Stimulated activated CD8-positive, alpha-beta memory T cell treated with anti-CD3 and anti-CD28 coated beads, Interleukin-15, amount 100 ng/mL, for 24 hours (primary cell): ENCODE measurements at regions not wholly inside any gene's neighbourhood (a gene's known extent, or its start where the extent isn't known, plus 50 kb on each side); places are given as distances from the start of the nearest gene placed in this dataset.

ENCODE experiments used
- DNase-seq: peaks from one replicate; pipeline ENCODE4 v3.0.0-alpha.2; 2020; ENCODE audit warnings: low read depth

DNA sequence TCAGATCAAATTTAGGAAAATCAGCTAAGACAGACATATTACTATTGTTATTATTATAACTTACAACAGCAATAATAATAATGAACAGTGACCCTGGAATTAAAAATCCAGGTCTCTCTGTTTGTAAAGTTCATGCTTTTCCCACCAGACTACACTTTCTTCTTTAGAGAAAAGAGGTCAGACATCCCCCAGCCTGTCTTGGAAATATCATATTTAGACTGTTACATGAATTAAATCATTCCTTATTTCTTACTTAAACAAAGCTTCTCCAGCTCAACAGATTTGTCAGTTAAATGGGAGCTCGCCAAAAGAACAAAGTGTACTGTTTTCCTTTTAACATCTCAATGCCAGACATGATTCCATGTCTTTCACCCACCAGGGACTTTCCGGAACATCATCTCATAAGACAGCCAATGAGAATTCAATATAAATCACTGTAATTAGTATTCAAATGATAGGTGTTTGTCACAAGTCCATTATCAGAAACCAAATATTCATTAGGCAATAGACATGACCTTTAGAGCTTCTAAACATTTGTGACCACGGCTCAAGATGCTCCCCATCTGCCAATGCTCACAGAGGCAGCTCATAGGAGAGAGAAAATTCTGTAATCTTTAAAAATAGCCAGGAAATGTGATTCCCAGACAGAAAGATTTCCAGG lies 351.9 kb downstream of the ENC1 start:
- DNase-seq = no peak

DNA sequence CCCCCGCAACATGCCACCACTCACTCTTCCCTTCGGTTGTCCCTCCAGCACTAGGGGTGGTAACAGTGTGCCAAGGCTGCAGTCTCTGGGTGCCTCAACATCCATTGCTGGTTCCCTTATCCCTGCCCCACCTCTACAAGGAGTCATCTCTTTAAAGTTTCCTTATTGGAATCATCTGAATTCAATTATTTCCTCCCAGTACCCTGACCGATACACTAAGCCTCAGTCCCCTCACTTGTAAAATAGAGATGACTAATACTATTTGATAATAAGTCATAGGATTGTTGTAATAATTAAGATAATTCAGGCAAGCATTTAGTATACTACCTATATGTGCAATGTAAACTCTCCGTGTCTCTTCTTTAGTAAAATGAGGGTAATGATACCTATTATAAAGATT lies 352.5 kb downstream of the ENC1 start:
- DNase-seq = no peak

DNA sequence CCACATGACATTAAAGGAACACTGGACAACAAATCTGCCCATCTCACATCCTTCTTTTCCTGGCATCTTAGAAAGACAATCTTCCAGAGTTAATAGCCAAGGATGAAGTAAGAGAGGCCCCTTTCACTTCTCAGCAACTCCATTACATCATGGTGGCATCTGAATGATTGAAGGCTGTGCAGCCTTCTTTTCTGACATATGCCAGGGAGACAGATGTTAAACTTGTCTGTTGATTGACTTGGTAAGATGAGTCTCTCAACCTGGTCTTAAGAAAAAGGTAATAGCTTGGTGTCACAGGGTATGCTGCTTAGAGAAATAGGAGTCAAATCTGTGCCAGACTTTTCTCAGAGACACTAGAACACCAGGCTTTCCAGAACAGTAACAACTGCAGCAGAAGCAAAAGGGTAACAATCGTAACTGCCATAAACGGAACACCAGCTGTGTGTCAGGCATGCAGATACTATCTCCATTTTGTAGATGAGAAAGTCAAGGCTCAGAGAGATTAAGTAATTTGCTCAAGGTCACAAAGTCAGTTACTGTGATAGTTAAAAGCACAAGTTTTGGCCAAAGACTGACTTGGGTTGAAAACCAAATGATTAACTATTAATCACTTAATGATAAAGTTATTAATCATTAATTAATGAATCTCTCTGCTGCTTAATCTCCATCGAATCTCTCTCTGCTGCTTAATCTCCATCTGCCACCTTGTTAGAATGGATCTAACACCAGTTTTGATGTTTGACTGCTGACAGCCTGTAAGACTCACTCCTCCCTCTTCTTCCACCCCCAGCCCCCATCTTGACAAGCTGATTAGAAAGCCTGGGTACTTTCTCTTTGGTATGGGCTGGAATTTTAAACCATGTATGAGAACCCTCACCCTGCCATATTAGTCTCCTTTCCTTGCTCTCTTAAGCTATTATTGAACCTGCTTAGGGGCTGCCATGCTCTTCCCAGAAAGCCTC lies 353.5 kb downstream of the ENC1 start:
- DNase-seq = no peak

DNA sequence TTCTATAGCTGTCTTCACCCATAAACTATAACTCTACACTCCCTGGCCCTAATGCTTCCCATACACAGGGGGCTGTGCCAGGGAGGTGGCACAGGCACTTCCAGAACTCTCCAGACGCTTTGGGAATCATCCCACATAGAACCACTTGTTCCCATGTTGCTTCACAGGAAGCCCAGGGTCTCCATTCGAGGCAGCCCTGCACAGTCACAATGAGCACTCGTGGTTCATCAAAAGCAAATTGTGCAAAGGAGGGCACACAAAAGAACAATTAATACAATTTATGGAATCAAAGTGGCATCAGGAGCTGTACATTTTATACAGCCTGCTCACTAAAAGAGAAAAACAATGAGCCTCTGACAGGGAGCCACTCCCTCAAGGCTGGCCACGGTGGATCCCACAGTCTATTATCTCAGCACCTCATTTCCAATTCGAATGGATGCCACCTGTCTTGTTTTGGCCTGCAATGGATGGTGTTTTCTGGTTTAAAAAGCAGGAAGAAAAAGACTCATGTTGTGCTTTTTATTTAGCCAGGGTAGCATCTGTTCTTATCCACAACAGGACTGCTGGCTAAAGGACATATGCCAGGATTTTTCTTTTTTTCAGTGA lies 354.8 kb downstream of the ENC1 start:
- DNase-seq = no peak

DNA sequence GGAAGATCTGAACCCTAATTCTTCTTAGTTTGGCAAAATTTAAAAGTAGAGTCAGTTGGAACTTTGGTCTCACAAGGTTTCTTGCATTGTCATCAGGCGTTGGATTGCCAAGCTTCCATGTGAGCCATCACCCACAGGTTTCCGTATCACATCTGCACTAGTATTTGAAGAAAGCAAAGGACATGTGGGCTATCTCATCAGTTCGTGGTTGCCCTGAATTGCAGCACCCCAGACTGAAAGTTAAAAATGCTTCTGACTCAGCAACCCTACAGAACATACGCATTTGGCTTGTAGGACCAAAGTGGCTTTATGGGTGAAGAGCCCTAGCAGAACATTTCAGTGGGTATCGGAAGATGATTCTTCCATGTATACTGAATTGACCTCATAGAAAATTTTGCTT lies 358.0 kb downstream of the ENC1 start:
- no peak for DNase-seq

DNA sequence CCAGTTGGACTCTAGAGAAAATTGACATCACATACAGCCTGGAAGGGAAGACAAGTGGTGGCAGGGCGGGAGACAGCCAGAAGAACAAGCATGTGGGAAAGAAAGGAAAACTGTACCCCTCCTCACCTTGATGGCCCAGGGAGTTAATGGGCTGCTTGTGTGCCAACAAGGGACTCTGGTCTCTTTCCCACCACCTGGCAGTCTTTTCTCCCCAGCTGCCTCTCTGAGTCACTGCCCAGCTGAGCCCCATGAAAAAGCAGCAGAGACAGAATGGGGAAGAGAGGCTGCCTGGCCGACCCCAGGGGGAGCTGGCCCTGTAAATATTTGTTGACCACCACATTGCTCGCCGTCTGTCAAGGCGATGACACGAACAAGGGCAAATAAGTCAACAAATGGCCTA lies 359.4 kb downstream of the ENC1 start:
- DNase-seq = no peak

DNA sequence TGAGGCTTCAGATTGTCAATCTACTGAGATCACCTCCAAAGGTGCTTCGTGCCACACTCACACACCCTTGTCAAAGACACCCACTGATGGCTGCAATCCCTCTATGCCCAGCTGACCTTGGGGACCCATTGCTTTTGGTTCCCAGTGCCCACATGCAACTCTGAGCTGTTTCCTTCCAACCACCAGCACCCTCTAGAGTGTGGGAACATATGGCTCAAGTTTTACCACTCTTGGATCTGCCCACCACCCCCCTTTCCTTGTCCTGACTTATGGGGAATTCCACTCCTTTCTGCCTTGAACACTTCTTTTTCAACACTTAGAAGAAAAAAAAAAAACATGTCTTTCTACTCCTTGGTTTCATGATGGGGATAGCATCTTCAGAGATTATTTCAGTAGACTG lies 360.2 kb downstream of the ENC1 start:
- DNase-seq = no peak

DNA sequence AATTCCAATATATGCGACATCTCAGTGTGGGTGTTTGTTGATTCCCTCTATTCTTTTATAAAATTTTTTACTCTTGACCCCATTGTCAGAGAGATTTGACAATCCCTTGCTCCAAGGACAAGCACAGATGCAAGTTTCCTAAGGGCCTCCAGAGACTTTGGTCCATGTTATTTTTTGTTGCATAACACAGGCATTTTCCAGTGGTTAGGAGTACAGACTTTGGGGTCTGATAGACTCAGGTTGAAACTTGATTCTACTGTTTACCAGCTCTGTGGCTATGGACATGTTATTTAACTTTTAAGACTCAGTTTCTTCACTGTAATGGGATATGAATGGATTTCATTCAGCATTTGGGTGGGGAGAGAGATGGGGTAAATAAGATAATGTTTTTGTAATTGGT lies 361.3 kb downstream of the ENC1 start:
- DNase-seq = no peak

DNA sequence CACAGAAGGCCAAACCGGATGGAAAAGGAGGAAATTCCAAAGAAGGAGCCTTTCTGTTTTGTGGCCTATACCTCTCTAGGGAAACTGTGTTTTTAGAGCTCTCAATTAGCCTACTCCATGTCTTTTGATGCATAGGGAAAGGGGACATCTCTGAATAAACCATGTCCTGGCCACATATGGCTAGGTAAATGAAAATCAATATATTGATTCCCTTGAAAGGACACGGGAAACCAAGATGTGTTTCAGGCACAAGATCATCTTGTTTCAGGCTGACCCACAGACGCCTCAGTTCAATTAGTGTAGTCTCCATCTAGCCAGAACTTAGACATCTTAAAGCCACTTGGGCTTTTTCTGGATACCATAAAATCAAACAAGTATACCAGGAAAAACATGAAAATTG lies 363.1 kb downstream of the ENC1 start:
- DNase-seq = no peak

DNA sequence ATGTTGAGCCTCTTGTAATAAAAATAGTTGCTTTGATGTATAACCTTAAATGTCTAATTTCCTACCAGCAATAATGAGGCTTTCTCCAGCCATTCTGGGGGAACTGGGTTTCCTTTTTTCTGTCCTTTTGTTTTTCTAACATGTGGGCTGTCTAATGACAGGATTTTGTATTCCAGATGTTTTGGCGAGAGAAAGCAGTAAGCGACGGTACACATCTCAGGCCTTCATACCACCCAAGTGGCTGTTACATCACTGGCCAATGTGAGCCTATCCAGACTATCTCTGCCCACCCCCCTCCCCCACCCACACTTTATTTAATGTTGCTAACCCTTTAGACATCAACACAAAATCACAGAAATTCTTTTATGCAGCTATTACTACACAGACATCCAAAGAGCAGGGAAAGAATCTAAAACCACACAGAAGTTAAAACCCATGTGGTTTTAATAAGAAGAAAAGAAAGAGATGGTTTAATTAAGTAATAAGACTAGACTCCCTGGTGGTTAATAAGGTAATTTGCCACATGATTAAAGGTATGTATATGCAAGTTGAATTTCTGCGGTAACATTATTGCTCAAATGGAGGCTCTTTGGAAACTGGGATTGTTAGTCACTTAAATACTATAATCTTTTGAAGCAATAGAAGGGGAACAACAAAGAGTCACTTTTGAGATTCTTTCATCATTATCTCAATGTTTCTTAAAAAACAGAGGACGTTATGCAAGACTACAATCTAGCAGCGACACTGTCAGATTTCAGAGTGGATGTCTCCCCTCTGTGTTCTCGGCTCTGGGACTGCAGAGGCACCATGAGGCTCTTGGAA lies 365.1 kb downstream of the ENC1 start:
- no peak for DNase-seq

DNA sequence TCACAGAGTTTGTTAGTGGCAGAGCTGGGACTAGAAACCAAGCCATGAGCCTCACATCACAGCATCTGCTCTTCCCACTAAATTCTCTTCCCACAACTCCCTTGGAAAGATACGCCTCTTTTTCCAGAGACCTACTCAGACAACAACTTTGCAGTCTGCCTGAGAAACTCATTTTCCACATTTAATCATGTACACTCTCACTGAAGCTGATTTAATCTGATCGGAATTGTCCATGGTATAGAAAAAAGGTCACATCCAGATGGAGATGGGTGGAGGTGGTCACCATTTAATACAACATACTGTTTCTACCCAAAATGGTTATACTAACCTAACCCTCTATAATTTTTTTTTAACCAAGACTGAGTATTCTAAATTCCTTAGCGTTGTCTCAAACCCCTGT lies 366.2 kb downstream of the ENC1 start:
- no peak for DNase-seq

DNA sequence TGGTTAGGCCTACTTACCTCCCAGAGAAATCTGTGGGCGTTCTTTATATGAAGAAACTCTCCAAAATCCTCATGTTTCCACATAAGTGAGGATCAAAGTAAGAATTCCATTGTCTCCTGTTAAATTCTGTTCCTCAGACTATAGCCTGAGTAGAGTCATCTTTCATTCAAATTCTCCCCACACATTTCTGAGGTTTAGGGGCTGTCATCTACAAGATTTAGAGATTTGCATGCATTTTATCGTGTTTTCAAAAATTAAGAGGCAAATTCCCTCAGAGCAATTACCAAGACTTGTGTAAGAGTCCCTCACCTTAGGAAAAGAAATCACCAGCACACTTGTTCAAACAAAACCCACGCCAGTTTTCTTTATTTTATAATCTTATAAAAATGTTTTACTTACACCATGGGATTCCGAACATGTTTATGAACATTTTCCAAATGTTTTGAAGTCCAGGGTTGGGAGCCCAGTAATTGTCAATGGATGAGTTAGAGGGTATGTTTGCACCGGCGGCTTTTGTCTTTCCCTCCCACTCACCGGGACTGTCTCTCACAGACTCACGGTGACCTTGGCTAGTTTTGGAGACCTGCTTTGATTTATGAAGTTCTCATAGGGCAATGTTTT lies 367.6 kb downstream of the ENC1 start:
- DNase-seq = no peak

DNA sequence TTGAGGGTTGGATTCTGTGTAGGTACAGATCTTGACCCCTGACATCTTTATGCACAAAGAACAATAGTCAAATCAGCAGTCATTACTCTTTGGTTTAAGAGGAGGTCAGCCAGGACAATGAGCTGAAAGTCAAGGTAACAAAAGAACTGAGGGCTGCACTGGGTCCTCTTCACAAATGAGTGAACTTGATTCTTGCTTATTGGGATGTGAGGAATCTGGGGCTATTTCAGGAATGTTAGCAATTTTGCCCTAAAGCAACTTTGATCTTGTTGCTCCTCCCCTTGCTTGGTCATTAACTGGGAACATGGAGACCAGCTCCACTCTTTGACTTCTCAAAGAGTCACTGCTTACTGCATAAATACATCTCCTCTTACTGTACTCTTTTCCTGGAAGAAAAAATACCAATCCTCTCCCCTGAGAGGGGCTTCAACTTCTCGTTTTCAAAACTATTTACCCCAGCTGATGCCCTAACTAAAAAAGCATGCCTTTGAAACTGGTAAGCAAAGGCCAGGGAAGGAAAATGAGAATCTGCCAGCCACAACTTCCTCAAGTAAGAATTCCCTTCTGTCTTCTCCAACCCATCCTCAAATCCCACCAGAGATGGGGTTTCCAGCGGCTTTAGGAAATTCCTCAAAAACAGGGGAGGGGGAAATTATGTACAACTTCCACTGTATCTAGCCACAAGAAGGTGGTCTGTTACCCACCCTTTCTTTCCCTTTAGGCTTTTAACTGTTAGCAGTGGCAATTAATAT lies 368.3 kb downstream of the ENC1 start:
- DNase-seq = no peak

DNA sequence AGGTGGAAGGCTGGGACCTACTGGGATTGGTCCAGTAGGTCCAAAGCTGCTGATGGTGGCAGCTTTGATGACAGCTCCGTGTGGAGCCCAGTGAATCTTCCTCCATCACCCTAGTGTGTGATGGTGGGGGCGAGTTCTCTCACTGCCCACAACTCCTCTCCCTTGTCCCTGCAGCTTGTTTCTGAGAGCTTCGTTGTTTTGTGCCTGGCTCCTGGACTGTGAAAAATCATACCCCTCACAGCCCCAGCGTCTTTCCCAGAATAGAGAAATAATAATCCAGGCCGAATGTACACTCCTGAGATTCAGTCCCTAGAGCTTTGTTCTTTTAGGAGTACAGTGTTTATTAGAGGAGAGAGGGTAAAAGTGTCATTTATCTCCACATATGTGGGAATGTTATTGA lies 372.2 kb downstream of the ENC1 start:
- no peak for DNase-seq

DNA sequence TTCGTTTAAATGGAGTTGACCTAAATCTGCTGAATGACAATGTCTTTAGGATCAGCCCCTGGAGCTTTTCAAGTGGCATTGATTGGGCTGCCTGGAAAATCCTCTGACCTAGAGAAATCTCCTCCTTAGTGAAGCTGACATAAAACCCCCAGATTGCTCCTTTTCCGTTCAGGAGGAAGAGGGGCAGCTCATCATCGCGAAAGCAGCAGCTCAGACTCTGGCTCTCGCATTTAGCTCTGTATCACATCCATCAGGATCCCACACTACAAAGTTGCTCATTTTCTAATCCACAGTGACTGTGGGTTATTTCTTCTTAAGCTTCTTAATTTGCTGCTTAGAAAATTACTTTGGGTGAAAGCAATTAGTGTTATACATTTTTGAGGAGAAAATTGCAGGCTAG lies 373.7 kb downstream of the ENC1 start:
- no peak for DNase-seq

DNA sequence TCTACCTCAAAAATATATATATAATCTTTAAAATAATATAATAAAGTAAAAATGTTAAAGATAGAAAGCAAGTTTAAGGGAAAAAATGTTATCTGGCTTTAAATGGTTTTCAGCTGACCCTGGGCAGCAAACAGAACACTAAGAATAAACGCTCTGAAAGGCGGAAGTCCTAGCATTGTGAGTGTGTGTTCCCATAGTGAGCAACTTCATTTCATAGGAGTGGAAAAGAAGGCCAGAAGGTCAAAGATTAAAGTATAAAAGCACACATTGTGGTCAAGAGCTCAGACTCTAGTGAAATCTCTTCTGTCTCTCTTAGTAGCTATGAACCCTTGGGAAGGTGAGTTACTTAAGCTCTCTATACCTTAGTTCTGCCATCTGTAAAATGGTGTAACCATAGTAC lies 374.4 kb downstream of the ENC1 start:
- no peak for DNase-seq

DNA sequence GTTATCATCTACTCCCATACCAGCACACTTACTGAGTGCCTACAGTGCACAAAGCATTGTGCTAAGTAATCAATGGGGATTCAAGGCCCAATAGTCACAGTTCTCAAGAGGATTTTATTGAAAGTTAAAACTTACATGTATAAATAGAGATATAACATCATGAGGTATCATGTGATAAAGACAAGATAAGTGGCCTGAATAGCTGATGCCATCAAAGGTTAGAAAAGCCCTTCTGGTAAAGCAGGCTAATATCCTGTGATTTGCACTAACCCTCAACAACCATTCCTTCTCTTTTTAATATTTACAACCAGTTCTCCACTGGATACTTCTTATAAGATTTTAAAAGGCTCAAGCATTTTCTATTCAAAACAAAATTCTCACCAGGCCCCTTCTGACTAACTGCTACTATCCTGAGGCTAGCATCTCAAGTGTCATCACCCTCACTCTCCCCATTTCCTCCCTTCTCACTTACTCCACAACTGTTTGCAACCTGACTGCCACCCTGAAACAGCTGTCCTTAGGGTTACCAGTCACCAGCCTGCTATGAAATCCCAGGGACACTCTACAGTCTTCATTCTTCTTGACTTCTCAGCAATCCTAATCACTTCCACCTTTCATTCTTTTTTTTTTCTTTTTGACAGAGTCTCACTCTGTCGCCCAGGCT lies 377.9 kb downstream of the ENC1 start:
- DNase-seq = no peak

DNA sequence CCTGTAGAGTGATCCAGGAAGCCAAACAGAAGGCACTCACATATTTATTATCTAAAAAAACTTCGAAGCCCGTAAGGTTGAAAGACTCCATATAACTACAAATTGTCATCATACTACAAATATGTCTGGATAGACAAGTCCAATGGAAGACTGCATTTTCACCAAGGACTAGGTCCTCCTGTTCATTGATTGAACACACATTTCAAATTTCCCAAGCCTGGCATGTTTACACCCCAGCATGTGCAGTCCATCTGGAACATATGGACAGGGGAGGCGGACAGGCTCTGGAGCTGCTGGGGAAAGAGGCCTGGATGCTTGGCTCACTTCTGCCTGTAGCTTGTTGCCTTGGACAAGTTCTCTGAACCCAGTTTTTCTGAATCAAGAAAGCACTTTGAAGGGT lies 378.7 kb downstream of the ENC1 start:
- DNase-seq = no peak

DNA sequence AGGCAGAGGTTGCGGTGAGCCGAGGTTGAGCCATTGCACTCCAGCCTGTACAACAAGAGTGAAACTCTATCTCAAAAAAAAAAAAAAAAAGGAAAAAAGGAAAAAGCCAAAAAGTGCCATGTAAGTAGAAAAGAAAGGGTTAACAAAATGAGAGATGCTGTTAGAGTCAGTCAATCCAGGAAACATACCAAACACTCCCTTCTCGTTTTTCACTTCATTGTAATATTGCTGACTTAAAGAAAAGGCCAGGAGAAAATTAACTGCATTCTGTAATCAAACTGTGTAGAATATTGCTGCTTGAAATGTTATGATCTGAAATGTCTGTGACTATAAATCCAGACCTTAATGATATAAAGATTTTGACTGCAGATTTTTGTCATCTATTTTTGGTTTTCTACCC lies 379.1 kb downstream of the ENC1 start:
- no peak for DNase-seq

DNA sequence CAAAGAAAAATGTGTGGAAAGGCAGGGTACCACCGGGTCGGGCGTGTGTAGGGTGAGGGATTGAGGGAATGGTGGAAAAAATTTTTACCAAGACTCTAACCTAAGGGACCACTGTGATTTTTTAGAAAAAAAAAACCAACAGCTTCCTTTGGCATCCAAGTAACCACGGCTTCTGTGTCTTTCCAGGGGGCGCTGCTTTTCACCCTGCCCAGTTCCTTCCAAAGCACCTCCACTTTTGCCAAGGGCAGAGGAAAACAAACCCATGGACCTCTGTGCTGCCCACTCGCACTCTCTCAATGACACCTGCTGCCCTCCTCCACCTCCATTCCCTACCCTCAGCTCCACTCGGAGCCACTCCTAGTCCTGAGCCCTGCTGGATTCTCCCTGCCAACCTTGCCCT lies 381.0 kb downstream of the ENC1 start:
- no peak for DNase-seq

DNA sequence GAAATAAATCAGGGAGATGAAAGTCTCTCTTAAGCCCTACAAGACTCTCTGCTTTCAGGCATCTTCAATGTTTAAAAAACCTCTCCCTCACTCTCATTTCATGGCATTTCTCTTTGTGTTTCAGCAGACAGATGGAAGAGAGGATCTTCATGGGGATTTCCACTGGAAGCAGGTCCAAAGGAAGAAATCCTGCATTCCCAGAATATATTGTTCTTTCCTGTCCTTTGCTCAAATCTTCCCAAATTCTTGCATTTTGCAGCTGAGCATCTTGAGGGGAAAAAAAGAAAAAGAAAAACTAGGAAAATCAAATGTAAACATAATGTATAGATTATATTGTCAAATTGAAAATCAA lies 382.2 kb downstream of the ENC1 start:
- no peak for DNase-seq
